GM23338 (cell line): ENCODE measurements at regions not wholly inside any gene's neighbourhood (a gene's known extent, or its start where the extent isn't known, plus 50 kb on each side); places are given as distances from the start of the nearest gene placed in this dataset.

Source experiments
- ATAC-seq: fragments of 200-7000 bp; cut with Tn5 transposase; 3 replicates; pipeline ENCODE4 v1.9.1; 2020
- DNase-seq: peaks from one replicate; pipeline ENCODE4 v3.0.0-alpha.2; 2015; ENCODE audit warnings: low spot score
- H2AFZ ChIP-seq: fragments of 200-600 bp; sonication (generic); 2 replicates; pipeline ENCODE4 v1.8.0; 2016; ENCODE audit warnings: antibody characterized with exemption, mild to moderate bottlenecking, moderate library complexity
- H3F3A ChIP-seq: fragments of 200-600 bp; sonication (generic); replicated peaks from 2 replicates; pipeline ENCODE4 v1.8.0; 2017; ENCODE audit warnings: antibody characterized with exemption, mixed run types, low read depth
- H3K27ac ChIP-seq: fragments of 200-600 bp; sonication (generic); 2 replicates; pipeline ENCODE4 v1.6.1; 2016; ENCODE audit warnings: low read depth
- H3K27me3 ChIP-seq: fragments of 200-600 bp; sonication (generic); 2 replicates; pipeline ENCODE4 v1.8.0; 2016; ENCODE audit warnings: mild to moderate bottlenecking, mixed run types, moderate library complexity; ENCODE audit not compliant: insufficient read depth
- H3K36me3 ChIP-seq: fragments of 200-600 bp; sonication (generic); 2 replicates; pipeline ENCODE4 v1.8.0; 2016; ENCODE audit warnings: mild to moderate bottlenecking; ENCODE audit not compliant: insufficient read depth
- H3K4me1 ChIP-seq: fragments of 200-600 bp; sonication (generic); 2 replicates; pipeline ENCODE4 v1.8.0; 2016; ENCODE audit warnings: mild to moderate bottlenecking, moderate library complexity; ENCODE audit not compliant: insufficient read depth
- H3K4me2 ChIP-seq: fragments of 200-600 bp; sonication (generic); 2 replicates; pipeline ENCODE4 v1.7.1; 2017; ENCODE audit warnings: mixed run types
- H3K4me3 ChIP-seq: fragments of 200-600 bp; sonication (generic); 2 replicates; pipeline ENCODE4 v1.6.1; 2016; ENCODE audit warnings: mixed run types
- H3K79me2 ChIP-seq: fragments of 200-600 bp; sonication (generic); replicated peaks from 2 replicates; pipeline ENCODE4 v1.8.0; 2017; ENCODE audit warnings: mild to moderate bottlenecking; ENCODE audit not compliant: insufficient read depth
- H3K9me2 ChIP-seq: fragments of 200-600 bp; sonication (generic); 2 replicates; pipeline ENCODE4 v1.8.0; 2017; ENCODE audit not compliant: insufficient read depth
- H4K20me1 ChIP-seq: fragments of 200-600 bp; sonication (generic); replicated peaks from 2 replicates; pipeline ENCODE4 v1.8.0; 2017; ENCODE audit warnings: mild to moderate bottlenecking; ENCODE audit not compliant: insufficient read depth
- H3K27ac Mint-ChIP-seq: 2 replicates; pipeline ENCODE4 v1.8.0; 2020; ENCODE audit warnings: inconsistent platforms, mild to moderate bottlenecking, moderate library complexity, mixed read lengths
- H3K27me3 Mint-ChIP-seq: 3 replicates; pipeline ENCODE4 v1.8.0; 2022; ENCODE audit warnings: low read depth, mild to moderate bottlenecking, moderate library complexity, mixed read lengths, inconsistent platforms; ENCODE audit not compliant: insufficient read depth, poor library complexity
- H3K36me3 Mint-ChIP-seq: 3 replicates; pipeline ENCODE4 v1.8.0; 2021; ENCODE audit warnings: low read depth, mild to moderate bottlenecking, inconsistent platforms, moderate library complexity, mixed read lengths
- H3K4me1 Mint-ChIP-seq: 3 replicates; pipeline ENCODE4 v1.8.0; 2020; ENCODE audit warnings: mild to moderate bottlenecking, inconsistent platforms, mixed read lengths
- H3K4me3 Mint-ChIP-seq: 3 replicates; pipeline ENCODE4 v1.8.0; 2021; ENCODE audit warnings: moderate library complexity, mild to moderate bottlenecking, inconsistent platforms, mixed read lengths
- H3K9me3 Mint-ChIP-seq: 3 replicates; pipeline ENCODE4 v1.8.0; 2020; ENCODE audit warnings: moderate library complexity, mild to moderate bottlenecking, inconsistent platforms, mixed read lengths
- CREB1 ChIP-seq: fragments of 250-450 bp; sonication (Bioruptor Pico); IDR thresholded peaks from 2 replicates; pipeline ENCODE4 v1.5.0; 2020; ENCODE audit warnings: low read depth, mild to moderate bottlenecking, moderate library complexity
- EZH2 ChIP-seq: fragments of 200-600 bp; sonication (generic); IDR thresholded peaks from one replicate; pipeline ENCODE4 v1.8.0; 2017; ENCODE audit warnings: antibody characterized with exemption, mild to moderate bottlenecking, low read depth; ENCODE audit not compliant: unreplicated experiment
- EZH2phosphoT487 ChIP-seq: fragments of 200-600 bp; sonication (generic); IDR thresholded peaks from one replicate; pipeline ENCODE4 v1.8.1; 2018; ENCODE audit warnings: antibody characterized with exemption; ENCODE audit not compliant: unreplicated experiment
- JUNB ChIP-seq: IDR thresholded peaks from one replicate; pipeline ENCODE4 v1.6.1; 2016; ENCODE audit warnings: antibody characterized with exemption; ENCODE audit not compliant: unreplicated experiment
- NANOG ChIP-seq: IDR thresholded peaks from 2 replicates; pipeline ENCODE4 v1.6.1; 2016; ENCODE audit warnings: antibody characterized with exemption, borderline replicate concordance
- POLR2AphosphoS5 ChIP-seq: IDR thresholded peaks from 2 replicates; pipeline ENCODE4 v1.6.1; 2016; ENCODE audit warnings: antibody characterized with exemption, low read depth
- STAT1 ChIP-seq: IDR thresholded peaks from one replicate; pipeline ENCODE4 v1.6.1; 2016; ENCODE audit warnings: antibody characterized with exemption; ENCODE audit not compliant: unreplicated experiment
- ZNF114 ChIP-seq: fragments of 250-450 bp; sonication (Bioruptor Pico); IDR thresholded peaks from 2 replicates; pipeline ENCODE4 v1.5.0; 2020; ENCODE audit warnings: mild to moderate bottlenecking, moderate library complexity
- ZNF331 ChIP-seq: fragments of 250-450 bp; sonication (Bioruptor Pico); IDR thresholded peaks from 2 replicates; pipeline ENCODE4 v1.5.0; 2020; ENCODE audit warnings: low read depth, mild to moderate bottlenecking, moderate library complexity
- TF ChIP-seq, protein P1 (sequence below), 2 experiments: fragments of 200-600 bp in 1 of 2; sonication (generic) in 1 of 2; conservative IDR thresholded peaks; 2 replicates each; pipeline versions ENCODE4 v1.5.1 to v1.6.1; 2016 to 2017; ENCODE audit warnings: antibody characterized with exemption in 2 of 2, low read depth in 2 of 2, mild to moderate bottlenecking in 2 of 2, moderate library complexity in 1 of 2
- TF ChIP-seq, protein P2 (sequence below): IDR thresholded peaks from 2 replicates; pipeline ENCODE4 v1.6.1; 2016; ENCODE audit warnings: antibody characterized with exemption
- TF ChIP-seq, protein P3 (sequence below): fragments of 250-450 bp; sonication (Bioruptor Pico); IDR thresholded peaks from 2 replicates; pipeline ENCODE4 v1.5.0; 2020; ENCODE audit warnings: mild to moderate bottlenecking, moderate library complexity
- TF ChIP-seq, protein P4 (sequence below): IDR thresholded peaks from one replicate; pipeline ENCODE4 v1.6.1; 2018; ENCODE audit warnings: antibody characterized with exemption; ENCODE audit not compliant: unreplicated experiment

DNA sequence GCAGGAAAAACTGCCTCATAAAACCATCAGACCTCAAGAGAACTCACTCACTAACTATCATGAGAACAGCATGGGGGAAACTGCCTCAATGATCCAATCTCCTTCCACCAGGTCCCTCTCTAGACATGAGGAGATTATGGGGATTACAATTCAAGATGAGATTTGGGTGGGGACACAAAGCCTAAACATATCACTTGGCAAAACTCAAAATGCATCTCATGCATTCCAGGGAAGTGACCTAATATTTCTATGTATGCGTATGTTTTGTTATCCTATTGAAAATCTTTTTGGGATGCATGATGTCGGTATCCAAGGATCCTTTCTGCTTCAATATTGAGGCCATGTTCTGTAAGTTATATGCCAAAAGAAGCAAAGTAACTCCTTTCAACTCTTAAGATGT lies 174.0 kb downstream of the PLK2 start:
- Histone ChIP-seq H3K9me2 (no peaks in the 10 kb centered on the region), H3K4me2 (no peak overlapping the region), H4K20me1 (no peaks in the 10 kb centered on the region), H3K79me2 (no peaks in the 10 kb centered on the region), H2AFZ (no peak overlapping the region), H3K36me3 (no peaks in the 10 kb centered on the region), H3K4me1 (no peaks in the 10 kb centered on the region), H3F3A (no peaks in the 10 kb centered on the region), H3K27ac (no peak overlapping the region), H3K4me3 (no peak overlapping the region), H3K27me3 (no peaks in the 10 kb centered on the region)
- no peak overlapping the region for H3K27ac Mint-ChIP-seq
- H3K36me3 Mint-ChIP-seq, result peaks cover 9% of the 10 kb centered on the region; the same call in 2 of the 3 replicates
- DNase-seq, result no peak
- peaks cover 6% of the 10 kb centered on the region for H3K27me3 Mint-ChIP-seq
- H3K4me1 Mint-ChIP-seq, result no peaks in the 10 kb centered on the region
- H3K4me3 Mint-ChIP-seq, result no peak overlapping the region
- no peak for ATAC-seq
- H3K9me3 Mint-ChIP-seq, result peaks cover 9% of the 10 kb centered on the region
- TF ChIP-seq JUNB, result no peak
- no peak for TF ChIP-seq STAT1
- TF ChIP-seq EZH2phosphoT487, result no peak
- TF ChIP-seq EZH2, result no peak
- TF ChIP-seq, protein P1, sequence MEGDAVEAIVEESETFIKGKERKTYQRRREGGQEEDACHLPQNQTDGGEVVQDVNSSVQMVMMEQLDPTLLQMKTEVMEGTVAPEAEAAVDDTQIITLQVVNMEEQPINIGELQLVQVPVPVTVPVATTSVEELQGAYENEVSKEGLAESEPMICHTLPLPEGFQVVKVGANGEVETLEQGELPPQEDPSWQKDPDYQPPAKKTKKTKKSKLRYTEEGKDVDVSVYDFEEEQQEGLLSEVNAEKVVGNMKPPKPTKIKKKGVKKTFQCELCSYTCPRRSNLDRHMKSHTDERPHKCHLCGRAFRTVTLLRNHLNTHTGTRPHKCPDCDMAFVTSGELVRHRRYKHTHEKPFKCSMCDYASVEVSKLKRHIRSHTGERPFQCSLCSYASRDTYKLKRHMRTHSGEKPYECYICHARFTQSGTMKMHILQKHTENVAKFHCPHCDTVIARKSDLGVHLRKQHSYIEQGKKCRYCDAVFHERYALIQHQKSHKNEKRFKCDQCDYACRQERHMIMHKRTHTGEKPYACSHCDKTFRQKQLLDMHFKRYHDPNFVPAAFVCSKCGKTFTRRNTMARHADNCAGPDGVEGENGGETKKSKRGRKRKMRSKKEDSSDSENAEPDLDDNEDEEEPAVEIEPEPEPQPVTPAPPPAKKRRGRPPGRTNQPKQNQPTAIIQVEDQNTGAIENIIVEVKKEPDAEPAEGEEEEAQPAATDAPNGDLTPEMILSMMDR (conservative IDR thresholded peaks at IDR 0.05; ENCODE audit: low read depth in 2 of 2), result no peak
- TF ChIP-seq ZNF331 (CRISPR knock-in tag), result no peak
- no peak for TF ChIP-seq POLR2AphosphoS5
- TF ChIP-seq NANOG, result no peak
- TF ChIP-seq, protein P2, sequence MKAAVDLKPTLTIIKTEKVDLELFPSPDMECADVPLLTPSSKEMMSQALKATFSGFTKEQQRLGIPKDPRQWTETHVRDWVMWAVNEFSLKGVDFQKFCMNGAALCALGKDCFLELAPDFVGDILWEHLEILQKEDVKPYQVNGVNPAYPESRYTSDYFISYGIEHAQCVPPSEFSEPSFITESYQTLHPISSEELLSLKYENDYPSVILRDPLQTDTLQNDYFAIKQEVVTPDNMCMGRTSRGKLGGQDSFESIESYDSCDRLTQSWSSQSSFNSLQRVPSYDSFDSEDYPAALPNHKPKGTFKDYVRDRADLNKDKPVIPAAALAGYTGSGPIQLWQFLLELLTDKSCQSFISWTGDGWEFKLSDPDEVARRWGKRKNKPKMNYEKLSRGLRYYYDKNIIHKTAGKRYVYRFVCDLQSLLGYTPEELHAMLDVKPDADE, result no peak
- TF ChIP-seq, protein P3, sequence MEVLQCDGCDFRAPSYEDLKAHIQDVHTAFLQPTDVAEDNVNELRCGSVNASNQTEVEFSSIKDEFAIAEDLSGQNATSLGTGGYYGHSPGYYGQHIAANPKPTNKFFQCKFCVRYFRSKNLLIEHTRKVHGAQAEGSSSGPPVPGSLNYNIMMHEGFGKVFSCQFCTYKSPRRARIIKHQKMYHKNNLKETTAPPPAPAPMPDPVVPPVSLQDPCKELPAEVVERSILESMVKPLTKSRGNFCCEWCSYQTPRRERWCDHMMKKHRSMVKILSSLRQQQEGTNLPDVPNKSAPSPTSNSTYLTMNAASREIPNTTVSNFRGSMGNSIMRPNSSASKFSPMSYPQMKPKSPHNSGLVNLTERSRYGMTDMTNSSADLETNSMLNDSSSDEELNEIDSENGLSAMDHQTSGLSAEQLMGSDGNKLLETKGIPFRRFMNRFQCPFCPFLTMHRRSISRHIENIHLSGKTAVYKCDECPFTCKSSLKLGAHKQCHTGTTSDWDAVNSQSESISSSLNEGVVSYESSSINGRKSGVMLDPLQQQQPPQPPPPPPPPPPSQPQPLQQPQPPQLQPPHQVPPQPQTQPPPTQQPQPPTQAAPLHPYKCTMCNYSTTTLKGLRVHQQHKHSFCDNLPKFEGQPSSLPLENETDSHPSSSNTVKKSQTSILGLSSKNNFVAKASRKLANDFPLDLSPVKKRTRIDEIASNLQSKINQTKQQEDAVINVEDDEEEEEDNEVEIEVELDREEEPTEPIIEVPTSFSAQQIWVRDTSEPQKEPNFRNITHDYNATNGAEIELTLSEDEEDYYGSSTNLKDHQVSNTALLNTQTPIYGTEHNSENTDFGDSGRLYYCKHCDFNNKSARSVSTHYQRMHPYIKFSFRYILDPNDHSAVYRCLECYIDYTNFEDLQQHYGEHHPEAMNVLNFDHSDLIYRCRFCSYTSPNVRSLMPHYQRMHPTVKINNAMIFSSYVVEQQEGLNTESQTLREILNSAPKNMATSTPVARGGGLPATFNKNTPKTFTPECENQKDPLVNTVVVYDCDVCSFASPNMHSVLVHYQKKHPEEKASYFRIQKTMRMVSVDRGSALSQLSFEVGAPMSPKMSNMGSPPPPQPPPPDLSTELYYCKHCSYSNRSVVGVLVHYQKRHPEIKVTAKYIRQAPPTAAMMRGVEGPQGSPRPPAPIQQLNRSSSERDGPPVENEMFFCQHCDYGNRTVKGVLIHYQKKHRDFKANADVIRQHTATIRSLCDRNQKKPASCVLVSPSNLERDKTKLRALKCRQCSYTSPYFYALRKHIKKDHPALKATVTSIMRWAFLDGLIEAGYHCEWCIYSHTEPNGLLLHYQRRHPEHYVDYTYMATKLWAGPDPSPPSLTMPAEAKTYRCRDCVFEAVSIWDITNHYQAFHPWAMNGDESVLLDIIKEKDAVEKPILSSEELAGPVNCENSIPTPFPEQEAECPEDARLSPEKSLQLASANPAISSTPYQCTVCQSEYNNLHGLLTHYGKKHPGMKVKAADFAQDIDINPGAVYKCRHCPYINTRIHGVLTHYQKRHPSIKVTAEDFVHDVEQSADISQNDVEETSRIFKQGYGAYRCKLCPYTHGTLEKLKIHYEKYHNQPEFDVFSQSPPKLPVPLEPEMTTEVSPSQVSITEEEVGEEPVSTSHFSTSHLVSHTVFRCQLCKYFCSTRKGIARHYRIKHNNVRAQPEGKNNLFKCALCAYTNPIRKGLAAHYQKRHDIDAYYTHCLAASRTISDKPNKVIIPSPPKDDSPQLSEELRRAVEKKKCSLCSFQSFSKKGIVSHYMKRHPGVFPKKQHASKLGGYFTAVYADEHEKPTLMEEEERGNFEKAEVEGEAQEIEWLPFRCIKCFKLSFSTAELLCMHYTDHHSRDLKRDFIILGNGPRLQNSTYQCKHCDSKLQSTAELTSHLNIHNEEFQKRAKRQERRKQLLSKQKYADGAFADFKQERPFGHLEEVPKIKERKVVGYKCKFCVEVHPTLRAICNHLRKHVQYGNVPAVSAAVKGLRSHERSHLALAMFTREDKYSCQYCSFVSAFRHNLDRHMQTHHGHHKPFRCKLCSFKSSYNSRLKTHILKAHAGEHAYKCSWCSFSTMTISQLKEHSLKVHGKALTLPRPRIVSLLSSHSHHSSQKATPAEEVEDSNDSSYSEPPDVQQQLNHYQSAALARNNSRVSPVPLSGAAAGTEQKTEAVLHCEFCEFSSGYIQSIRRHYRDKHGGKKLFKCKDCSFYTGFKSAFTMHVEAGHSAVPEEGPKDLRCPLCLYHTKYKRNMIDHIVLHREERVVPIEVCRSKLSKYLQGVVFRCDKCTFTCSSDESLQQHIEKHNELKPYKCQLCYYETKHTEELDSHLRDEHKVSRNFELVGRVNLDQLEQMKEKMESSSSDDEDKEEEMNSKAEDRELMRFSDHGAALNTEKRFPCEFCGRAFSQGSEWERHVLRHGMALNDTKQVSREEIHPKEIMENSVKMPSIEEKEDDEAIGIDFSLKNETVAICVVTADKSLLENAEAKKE (CRISPR knock-in tag), result no peak
- TF ChIP-seq CREB1 (CRISPR knock-in tag), result no peak
- TF ChIP-seq, protein P4, sequence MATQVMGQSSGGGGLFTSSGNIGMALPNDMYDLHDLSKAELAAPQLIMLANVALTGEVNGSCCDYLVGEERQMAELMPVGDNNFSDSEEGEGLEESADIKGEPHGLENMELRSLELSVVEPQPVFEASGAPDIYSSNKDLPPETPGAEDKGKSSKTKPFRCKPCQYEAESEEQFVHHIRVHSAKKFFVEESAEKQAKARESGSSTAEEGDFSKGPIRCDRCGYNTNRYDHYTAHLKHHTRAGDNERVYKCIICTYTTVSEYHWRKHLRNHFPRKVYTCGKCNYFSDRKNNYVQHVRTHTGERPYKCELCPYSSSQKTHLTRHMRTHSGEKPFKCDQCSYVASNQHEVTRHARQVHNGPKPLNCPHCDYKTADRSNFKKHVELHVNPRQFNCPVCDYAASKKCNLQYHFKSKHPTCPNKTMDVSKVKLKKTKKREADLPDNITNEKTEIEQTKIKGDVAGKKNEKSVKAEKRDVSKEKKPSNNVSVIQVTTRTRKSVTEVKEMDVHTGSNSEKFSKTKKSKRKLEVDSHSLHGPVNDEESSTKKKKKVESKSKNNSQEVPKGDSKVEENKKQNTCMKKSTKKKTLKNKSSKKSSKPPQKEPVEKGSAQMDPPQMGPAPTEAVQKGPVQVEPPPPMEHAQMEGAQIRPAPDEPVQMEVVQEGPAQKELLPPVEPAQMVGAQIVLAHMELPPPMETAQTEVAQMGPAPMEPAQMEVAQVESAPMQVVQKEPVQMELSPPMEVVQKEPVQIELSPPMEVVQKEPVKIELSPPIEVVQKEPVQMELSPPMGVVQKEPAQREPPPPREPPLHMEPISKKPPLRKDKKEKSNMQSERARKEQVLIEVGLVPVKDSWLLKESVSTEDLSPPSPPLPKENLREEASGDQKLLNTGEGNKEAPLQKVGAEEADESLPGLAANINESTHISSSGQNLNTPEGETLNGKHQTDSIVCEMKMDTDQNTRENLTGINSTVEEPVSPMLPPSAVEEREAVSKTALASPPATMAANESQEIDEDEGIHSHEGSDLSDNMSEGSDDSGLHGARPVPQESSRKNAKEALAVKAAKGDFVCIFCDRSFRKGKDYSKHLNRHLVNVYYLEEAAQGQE, result no peak
- no peak for TF ChIP-seq ZNF114 (CRISPR knock-in tag)
